ENCODE measurements at regions not wholly inside any gene's neighbourhood (a gene's known extent, or its start where the extent isn't known, plus 50 kb on each side); places are given as distances from the start of the nearest gene placed in this dataset.

DNA sequence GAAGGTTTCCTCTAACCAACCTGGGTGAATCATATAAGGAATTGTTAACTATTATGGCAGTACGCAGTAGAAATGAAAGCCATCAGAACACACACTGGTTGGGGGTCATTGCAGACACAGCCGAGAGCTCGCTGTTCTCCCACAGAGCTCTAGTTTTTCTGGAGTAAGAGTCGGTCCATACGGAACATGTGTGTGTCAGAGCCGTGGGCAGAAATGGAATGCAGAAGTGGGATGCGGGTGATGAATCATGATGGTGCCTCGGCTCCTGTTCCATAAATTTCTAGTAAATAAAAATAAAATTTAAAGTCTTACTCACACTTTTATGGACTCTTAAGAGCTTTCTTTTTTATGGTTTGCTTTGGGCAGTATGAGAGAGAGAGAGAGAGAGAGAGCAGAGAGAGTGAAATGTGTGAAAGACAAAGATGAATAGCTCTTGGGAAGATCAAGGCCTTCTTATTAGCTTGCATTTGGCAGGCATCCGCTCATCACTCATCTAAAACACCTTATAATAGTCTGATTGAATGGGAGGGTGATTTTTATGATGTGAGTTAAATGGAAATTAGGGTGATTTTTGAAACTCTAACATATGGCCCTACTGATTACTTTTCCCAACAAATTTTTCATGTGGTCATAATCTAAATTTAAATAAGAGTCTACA is 98.8 kb upstream of the PFKP start:
- Histone ChIP-seq H3K27me3 (peaks cover 0 to 21% (median 0%) of the 10 kb centered on the region in 9 donors), H3K4me1 (no peaks in the 10 kb centered on the region), H3K9me3 (no peaks in the 10 kb centered on the region), H3K27ac (no peak overlapping the region), H3K36me3 (no peaks in the 10 kb centered on the region), H3K4me3 (no peak overlapping the region)
- WGBS, 4 donors = 85 to 90% (median 88%) methylated on average over 9 of the region's 9 CpGs
- TF ChIP-seq POLR2A (IDR thresholded peaks at IDR 0.05) = no peak
- TF ChIP-seq CTCF (IDR thresholded peaks at IDR 0.05) = no peak
- DNase-seq (no peak), ATAC-seq (no peak)
- intact Hi-C loops (cut with DNase I) = no loop called here

- Histone ChIP-seq H3K4me3 (no peak overlapping the region), H3K27ac (no peak overlapping the region)
- no peak for ATAC-seq
Measured at GRCh38 chr10:2966134-2966533, 101.2 kb upstream of the PFKP start.

GRCh38 chr10:2964632-2965296 is 102.6 kb upstream of the PFKP start:
- no peak for TF ChIP-seq POLR2A (IDR thresholded peaks at IDR 0.05)
- no peak for TF ChIP-seq CTCF (IDR thresholded peaks at IDR 0.05)
- 75 to 77% (median 77%) methylated on average over 5 of the region's 5 CpGs for WGBS, 4 donors
- Histone ChIP-seq H3K4me3 (no peak overlapping the region), H3K4me1 (no peaks in the 10 kb centered on the region), H3K9me3 (peaks cover 0 to 5% (median 0%) of the 10 kb centered on the region in 12 donors), H3K27ac (no peak overlapping the region), H3K36me3 (no peaks in the 10 kb centered on the region), H3K27me3 (peaks cover 0 to 21% (median 0%) of the 10 kb centered on the region in 9 donors)
- intact Hi-C loops (cut with DNase I) = no loop called here
- ATAC-seq (no peak), DNase-seq (no peak)

More at GRCh38 chr10:2966134-2966533, 101.2 kb upstream of the PFKP start:
- Histone ChIP-seq H3K9me3 (peaks cover 0 to 5% (median 0%) of the 10 kb centered on the region in 12 donors), H3K4me1 (no peaks in the 10 kb centered on the region), H3K27me3 (peaks cover 0 to 25% (median 0%) of the 10 kb centered on the region in 9 donors), H3K36me3 (no peaks in the 10 kb centered on the region)
- intact Hi-C loops (cut with DNase I) = no loop called here
- 60 to 74% (median 65%) methylated on average over 4 of the region's 4 CpGs for WGBS, 4 donors
- no peak for DNase-seq
- TF ChIP-seq POLR2A (IDR thresholded peaks at IDR 0.05) = no peak
- TF ChIP-seq CTCF (IDR thresholded peaks at IDR 0.05) = no peak

- Histone ChIP-seq H3K4me1 (no peaks in the 10 kb centered on the region), H3K9me3 (peaks cover 0 to 5% (median 0%) of the 10 kb centered on the region in 12 donors), H3K27me3 (peaks cover 0 to 21% (median 0%) of the 10 kb centered on the region in 9 donors), H3K4me3 (no peak overlapping the region), H3K27ac (no peak overlapping the region), H3K36me3 (no peaks in the 10 kb centered on the region)
- ATAC-seq (no peak), DNase-seq (no peak)
- TF ChIP-seq POLR2A (IDR thresholded peaks at IDR 0.05) (no peak), CTCF (IDR thresholded peaks at IDR 0.05) (no peak)
- intact Hi-C loops (cut with DNase I) = no loop called here
- 18 to 27% (median 24%) methylated on average over 3 of the region's 3 CpGs for WGBS, 4 donors
Measured at GRCh38 chr10:2963889-2964631, 103.3 kb upstream of the PFKP start.
